ENCODE measurements at regions not wholly inside any gene's neighbourhood (a gene's known extent, or its start where the extent isn't known, plus 50 kb on each side); places are given as distances from the start of the nearest gene placed in this dataset.

DNA sequence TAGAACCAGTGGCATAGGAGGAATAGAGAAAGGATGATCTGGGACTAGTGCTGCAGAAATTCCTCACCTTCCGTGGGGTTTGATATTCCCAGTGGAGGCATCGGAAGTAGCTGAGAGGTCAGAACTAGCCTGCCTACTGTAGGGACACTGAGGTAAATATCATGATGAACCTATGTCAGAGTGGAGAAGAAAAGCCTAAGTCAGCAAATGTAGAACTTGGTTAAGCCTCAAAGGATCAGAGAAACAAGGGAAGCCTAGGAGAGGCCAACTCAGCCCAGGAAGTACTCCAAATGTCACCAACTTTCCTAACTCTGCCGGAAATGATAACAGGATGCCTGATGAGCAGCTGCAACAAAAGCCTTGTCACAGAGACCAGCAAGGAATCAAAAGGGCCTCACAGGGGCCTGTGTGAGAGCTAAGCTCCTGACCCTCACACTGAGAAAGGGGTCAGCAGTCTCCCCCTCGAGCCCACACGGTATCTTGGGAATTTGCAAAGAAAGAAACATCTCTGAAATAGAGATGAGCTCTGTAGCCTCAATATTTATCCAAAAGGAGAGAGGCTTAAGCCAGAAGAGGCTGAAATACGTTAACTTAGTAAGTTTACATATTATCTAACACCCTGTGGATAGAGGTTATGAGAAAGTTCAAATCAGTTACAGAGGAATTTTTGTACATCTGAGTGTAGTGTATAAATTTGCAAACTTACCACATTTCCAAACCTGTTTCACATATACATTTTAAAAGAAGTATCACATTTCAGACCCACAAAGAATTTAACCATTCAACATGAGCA is 1064.3 kb downstream of the DIAPH3 start:
- DNase-seq (ENCODE audit: low spot score), result no peak
- intact Hi-C loops (cut with DNase I), result no loop called here

DNA sequence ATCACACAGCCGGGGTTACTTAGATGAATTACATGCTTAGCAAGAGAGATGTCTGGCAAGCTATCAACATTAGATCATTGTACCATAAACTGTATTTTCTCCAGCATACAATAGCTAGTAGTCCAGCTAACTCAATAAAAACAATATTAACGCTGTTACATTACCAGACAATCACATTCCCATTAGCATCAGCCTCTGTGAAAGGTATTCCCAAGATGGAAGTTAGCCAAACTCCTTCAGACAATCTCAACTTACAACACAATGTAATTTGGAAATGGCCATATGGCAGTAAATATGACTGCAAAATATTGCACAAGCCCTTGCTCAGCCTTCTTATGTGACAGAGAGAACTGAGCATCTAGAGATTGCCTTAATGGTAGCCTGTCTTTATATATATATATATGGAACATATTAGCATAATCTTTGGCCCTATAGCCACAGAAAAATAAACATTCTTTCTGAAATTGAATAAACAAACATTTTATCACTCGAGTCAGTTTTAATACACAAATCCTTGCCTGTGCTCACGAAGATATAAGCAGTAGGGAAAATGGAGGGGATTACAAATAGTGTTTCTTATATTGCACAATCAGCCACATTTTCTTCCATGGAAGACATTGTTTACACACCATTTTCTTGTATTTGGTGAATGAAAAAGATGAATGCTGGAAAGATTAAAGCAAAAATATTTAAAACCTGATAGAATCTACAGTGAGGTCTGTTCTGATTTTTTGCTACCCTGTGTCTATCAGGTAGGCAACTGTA is 1060.5 kb downstream of the DIAPH3 start:
- no peak for DNase-seq (ENCODE audit: low spot score)
- intact Hi-C loops (cut with DNase I), result no loop called here

DNA sequence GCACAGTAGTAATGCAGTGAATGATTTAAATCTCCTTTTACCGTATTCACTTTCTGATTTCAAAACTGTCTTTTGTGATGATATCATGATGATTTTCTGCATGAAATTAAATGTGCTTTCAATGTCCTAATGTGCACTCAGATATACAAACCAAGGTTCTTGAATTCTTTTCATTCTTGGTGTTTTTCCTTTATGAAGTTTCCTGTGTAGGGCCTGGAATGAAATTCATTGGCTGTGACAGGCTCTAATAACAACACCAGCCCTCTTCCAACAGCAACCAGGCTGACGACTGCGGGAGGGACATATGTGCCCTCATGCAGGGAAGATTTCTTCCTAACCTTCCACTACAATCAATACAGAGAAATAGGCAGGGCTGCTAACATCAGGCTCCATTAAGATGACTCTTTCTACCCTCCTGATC is 1052.0 kb downstream of the DIAPH3 start:
- no peak for DNase-seq (ENCODE audit: low spot score)
- intact Hi-C loops (cut with DNase I), result no loop called here

GRCh38 chr13:59112221-59112718 is 1051.5 kb downstream of the DIAPH3 start:
- intact Hi-C loops (cut with DNase I), result no loop called here
- DNase-seq (ENCODE audit: low spot score), result no peak

DNA sequence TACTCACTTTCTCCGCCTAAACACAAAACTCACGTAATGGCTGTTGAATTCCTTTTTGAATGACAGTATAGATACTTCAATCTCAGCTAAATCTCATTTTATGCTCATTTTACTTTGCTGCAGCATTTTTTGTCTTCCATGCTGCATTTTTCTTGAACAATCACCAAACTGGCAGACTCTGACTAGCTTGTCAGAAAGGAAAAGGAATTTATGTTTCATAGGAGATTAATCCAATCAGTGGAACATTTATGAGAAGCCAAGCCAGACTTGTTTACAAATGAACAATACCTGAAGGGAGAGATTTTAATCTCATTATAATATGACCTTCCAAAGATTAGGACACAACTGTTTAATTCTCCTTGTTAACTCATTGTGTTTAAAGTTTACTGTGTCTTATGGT is 1044.3 kb downstream of the DIAPH3 start:
- intact Hi-C loops (cut with DNase I), result no loop called here
- DNase-seq (ENCODE audit: low spot score), result no peak

- DNase-seq (ENCODE audit: low spot score), result no peak
- intact Hi-C loops (cut with DNase I), result no loop called here
Observed at GRCh38 chr13:59120297-59120843, 1043.4 kb downstream of the DIAPH3 start.

- no peak for DNase-seq (ENCODE audit: low spot score)
- intact Hi-C loops (cut with DNase I), result no loop called here
Observed at GRCh38 chr13:59121507-59121906, 1042.2 kb downstream of the DIAPH3 start.

DNA sequence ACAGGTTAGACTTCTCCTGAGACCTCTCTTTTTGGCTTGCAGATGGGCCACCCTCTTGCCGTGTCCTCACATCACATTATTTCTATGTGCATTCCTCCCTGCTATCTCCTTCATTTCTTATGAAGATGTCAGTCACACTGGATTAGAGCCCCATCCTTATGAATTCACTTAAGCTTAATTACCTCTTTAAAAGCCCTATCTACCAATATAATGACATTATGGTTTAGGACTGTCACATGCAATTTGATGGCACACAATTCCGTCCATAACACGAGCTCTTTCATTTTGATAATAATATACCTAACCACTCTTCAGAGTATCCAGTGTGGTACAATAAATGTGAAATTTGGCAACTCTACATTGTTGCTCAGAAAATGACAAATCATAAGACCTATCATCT is 1037.3 kb downstream of the DIAPH3 start:
- DNase-seq (ENCODE audit: low spot score), result no peak
- intact Hi-C loops (cut with DNase I), result no loop called here

DNA sequence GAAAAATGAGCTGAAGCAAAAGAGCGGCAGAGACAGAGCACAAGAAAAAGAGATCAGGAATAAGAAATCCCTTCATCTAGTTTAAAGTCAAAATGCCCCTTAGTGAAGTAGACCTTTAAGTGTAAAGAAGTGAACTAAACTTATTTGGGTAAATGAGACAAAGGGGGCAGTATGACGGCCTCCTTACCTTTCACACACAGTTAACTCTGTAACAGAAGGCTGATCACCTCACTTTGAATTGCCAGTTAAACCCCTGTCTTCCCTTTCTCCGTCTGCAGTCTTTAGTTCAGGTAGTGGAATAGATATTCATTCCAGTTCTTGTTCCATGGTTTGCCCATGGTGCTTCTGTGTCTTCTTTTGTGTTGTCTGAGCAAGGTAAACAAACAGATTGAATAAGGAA is 1029.8 kb downstream of the DIAPH3 start:
- DNase-seq (ENCODE audit: low spot score), result no peak
- intact Hi-C loops (cut with DNase I), result no loop called here

- intact Hi-C loops (cut with DNase I), result no loop called here
- DNase-seq (ENCODE audit: low spot score), result no peak
Observed at GRCh38 chr13:59144700-59145099, 1019.0 kb downstream of the DIAPH3 start.

- intact Hi-C loops (cut with DNase I), result no loop called here
- no peak for DNase-seq (ENCODE audit: low spot score)
Observed at GRCh38 chr13:59145381-59145780, 1018.3 kb downstream of the DIAPH3 start.

GRCh38 chr13:59157181-59157580 is 1006.5 kb downstream of the DIAPH3 start:
- intact Hi-C loops (cut with DNase I), result no loop called here
- no peak for DNase-seq (ENCODE audit: low spot score)

DNA sequence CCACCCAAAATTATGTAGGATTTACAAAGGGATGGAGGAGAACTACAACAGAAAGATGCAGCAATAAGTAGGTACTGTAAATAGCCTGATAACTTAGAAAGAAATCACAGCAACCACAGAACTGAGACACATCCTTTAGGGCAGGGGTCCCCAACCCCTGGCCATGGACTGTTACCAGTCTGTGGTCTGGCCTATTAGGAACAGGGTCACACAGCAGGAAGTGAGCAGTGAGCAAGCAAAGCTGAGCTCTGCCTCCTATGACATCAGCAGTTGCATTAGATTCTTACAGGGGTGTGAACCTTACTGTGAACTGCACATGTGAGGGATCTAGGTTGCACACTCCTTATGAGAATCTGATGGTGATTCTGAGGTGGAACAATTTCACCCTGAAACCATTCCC is 997.6 kb downstream of the DIAPH3 start:
- no peak for DNase-seq (ENCODE audit: low spot score)
- intact Hi-C loops (cut with DNase I), result no loop called here

DNA sequence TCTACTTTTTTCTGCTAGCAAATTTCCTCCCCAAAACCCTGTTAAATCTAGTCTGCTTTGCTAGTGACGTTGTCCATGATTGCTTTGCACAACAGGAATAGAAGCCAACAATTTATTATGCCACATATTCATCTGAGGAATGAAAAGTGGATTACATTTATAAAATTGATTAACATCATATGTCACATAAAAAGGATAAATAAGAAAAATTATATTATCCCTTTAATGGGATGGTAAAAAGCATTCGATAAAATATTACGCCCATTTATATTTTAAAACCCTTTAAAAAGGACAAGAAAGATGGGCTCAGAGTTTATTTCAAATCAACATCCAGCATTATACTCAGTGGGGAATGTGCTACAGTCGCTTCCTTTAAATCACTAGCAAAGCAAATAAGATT is 991.7 kb downstream of the DIAPH3 start:
- no peak for DNase-seq (ENCODE audit: low spot score)
- intact Hi-C loops (cut with DNase I), result no loop called here

DNA sequence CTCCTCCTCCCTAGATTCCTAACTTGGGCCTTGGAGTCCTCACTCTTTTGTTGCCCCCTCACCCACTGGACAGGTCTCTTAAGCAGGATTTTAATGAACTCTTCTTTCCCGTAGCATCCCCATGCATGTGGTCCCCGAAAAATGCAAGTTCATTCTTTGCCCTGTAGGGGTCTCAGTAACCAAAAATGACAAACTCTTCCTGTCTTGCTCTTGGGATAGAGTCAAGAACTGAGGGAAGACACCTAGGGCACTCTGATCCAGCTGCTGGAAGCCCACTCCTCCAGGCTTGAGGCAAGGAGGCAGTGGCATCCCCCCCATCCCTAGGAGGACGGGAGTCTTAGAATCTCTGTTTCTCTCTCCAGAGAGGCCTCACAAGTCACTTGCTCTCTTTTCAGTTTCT is 987.0 kb downstream of the DIAPH3 start:
- intact Hi-C loops (cut with DNase I), result no loop called here
- DNase-seq (ENCODE audit: low spot score), result no peak

- no peak for DNase-seq (ENCODE audit: low spot score)
- intact Hi-C loops (cut with DNase I), result no loop called here
Observed at GRCh38 chr13:59178344-59178743, 985.4 kb downstream of the DIAPH3 start.

DNA sequence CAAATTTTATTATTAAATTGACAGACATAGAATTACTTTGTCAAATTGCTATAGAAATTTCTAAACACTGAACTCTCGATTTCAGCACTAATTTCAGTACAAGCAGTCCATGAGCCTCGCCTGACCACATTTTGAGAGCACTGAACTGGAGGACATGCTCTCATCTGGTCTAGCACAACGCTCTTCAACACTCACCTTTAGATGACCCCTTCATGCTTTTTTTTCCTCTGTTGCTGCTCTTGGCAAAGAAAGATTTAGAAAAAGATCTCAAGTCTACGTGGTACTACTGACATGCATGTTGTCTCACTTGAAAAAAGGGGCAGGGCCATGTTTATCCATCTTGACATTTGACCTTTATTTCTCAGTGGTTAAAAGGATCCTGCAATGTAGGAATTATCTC is 981.5 kb downstream of the DIAPH3 start:
- intact Hi-C loops (cut with DNase I), result no loop called here
- no peak for DNase-seq (ENCODE audit: low spot score)

- intact Hi-C loops (cut with DNase I), result no loop called here
- no peak for DNase-seq (ENCODE audit: low spot score)
Observed at GRCh38 chr13:59197397-59197796, 966.3 kb downstream of the DIAPH3 start.

DNA sequence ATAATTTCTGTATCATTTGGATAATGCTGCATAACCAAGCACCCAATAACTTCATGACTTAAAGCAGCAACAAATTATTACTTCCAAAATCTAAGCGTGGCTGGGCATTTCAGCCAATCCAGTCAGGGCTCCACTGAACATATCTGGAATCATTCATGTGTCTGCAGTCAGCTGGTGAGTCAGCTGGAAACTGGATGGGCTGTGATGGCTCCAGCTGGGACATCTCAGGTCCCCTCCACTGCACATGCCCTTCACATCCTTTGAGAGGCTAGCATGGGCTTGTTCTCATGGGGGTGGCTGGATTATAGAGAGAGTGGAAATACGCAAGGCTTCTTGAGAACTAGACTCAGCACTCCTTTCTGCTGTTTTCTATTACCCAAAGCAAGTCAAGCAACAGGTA is 961.9 kb downstream of the DIAPH3 start:
- intact Hi-C loops (cut with DNase I), result no loop called here
- no peak for DNase-seq (ENCODE audit: low spot score)

- no peak for DNase-seq (ENCODE audit: low spot score)
- intact Hi-C loops (cut with DNase I), result no loop called here
Observed at GRCh38 chr13:59203855-59204254, 959.9 kb downstream of the DIAPH3 start.

DNA sequence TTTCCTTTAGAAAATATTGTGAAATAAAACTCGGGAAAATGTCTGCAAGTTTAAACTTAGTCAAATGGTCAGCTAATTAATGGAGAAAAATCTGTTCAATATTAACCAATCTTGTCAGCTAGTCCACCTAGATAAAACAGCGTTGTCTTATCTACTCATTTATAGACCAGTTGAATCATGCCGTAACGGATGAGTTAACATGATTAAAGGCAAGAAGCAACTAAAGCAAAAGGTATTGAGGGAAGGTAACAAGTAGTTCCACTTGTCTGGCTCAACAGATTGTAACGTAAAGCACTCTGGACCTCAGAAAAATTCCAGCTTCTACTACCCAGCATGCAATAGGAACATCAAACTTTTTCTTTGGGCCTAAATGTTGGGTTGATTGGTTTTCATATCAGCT is 958.2 kb downstream of the DIAPH3 start:
- DNase-seq (ENCODE audit: low spot score), result no peak
- intact Hi-C loops (cut with DNase I), result no loop called here

Data from posterior vena cava (tissue), 2 donors.